ENCODE measurements at regions not wholly inside any gene's neighbourhood (a gene's known extent, or its start where the extent isn't known, plus 50 kb on each side); places are given as distances from the start of the nearest gene placed in this dataset.

- Mint-ChIP-seq H3K9me3 (no peaks in the 10 kb centered on the region), H3K36me3 (no peaks in the 10 kb centered on the region), H3K4me1 (peaks cover 0 to 10% (median 6%) of the 10 kb centered on the region in 4 donors), H3K27me3 (peaks cover 43% of the 10 kb centered on the region), H3K27ac (peak overlapping the region in 1 of 3 donors; percentile 46), H3K4me3 (peak overlapping the region; percentile 15 to 93 (median 86))
- Histone ChIP-seq H3K36me3 (ENCODE audit: control insufficient read depth, insufficient read depth, low read length) (no peaks in the 10 kb centered on the region), H3K27ac (ENCODE audit: insufficient read depth, low read length, poor library complexity, severe bottlenecking) (no peak overlapping the region), H3K4me1 (ENCODE audit: control insufficient read depth, insufficient read depth, low read length, poor library complexity, severe bottlenecking) (peaks cover 4% of the 10 kb centered on the region), H3K4me3 (ENCODE audit: low read depth, low read length) (no peak overlapping the region), H3K9me3 (ENCODE audit: control insufficient read depth in 2 of 2, low read length in 2 of 2) (no peaks in the 10 kb centered on the region), H3K27me3 (ENCODE audit: control insufficient read depth, insufficient read depth, low read length) (peaks cover 3% of the 10 kb centered on the region)
- DNase-seq (peak in 1 of 3 donors; percentile 10), ATAC-seq (ENCODE audit: low read depth in 2 of 2) (no peak)
Observed at GRCh38 chr17:73901661-73902415, 257.6 kb upstream of the SDK2 start.

DNA sequence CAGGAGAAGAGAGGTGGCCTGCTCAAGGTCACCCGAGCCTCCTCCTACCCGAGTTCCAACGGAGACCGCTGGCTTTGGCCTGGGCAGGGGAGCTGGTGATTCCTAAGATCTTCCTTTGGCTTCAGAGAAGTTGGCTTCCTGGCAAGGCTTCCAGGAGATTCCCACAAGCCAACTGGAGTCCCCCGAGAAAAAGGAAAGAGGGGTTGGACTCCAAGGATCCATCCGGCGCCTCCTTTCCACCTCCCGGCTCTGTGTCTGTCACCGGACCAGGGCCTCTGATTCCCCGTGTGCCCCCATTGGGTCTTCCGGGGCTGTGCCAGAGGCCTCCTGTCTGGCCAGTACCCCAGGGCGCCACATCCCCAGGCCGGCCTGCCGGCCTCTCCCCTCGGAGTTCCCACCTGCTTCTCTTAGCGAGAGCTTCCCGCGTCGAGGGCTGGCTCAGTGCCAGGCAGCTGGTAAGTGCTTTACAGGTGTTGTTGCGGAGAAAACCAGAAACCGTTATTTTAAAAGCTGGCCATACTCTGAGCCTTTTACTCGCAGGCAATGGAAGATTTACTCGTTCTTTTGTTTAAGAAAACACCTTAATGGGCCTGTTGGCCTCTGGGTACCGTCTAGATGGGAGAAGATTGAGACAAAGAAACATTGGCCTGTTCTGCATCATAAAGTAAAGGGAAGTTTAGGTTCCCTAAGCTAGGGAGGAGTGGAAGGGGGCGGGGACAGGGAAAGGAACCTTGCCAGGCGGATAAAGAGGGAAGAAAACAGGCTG is 258.4 kb upstream of the SDK2 start:
- Mint-ChIP-seq H3K27me3 (peaks cover 48% of the 10 kb centered on the region), H3K36me3 (no peaks in the 10 kb centered on the region), H3K4me1 (peaks cover 0 to 10% (median 6%) of the 10 kb centered on the region in 4 donors), H3K9me3 (peaks cover 0 to 1% (median 0%) of the 10 kb centered on the region in 7 donors), H3K4me3 (peak overlapping the region in 2 of 4 donors; percentile 15 to 85), H3K27ac (peak overlapping the region in 1 of 3 donors; percentile 46)
- H3K9me3 ChIP-seq (ENCODE audit: control insufficient read depth in 2 of 2, low read length in 2 of 2) = no peaks in the 10 kb centered on the region
- H3K27me3 ChIP-seq (ENCODE audit: control insufficient read depth, insufficient read depth, low read length) = peaks cover 3% of the 10 kb centered on the region
- peaks cover 4% of the 10 kb centered on the region for H3K4me1 ChIP-seq (ENCODE audit: control insufficient read depth, insufficient read depth, low read length, poor library complexity, severe bottlenecking)
- no peak overlapping the region for H3K4me3 ChIP-seq (ENCODE audit: low read depth, low read length)
- ATAC-seq (ENCODE audit: low read depth in 2 of 2) (no peak), DNase-seq (no peak)
- no peaks in the 10 kb centered on the region for H3K36me3 ChIP-seq (ENCODE audit: control insufficient read depth, insufficient read depth, low read length)
- no peak overlapping the region for H3K27ac ChIP-seq (ENCODE audit: insufficient read depth, low read length, poor library complexity, severe bottlenecking)

- Mint-ChIP-seq H3K4me3 (no peak overlapping the region), H3K4me1 (peaks cover 0 to under 1% (median 0%) of the 10 kb centered on the region in 4 donors), H3K9me3 (peaks cover 0 to 3% (median 0%) of the 10 kb centered on the region in 7 donors), H3K27me3 (peaks cover 46% of the 10 kb centered on the region), H3K27ac (no peak overlapping the region), H3K36me3 (no peaks in the 10 kb centered on the region)
- Histone ChIP-seq H3K36me3 (ENCODE audit: control insufficient read depth, insufficient read depth, low read length) (no peaks in the 10 kb centered on the region), H3K4me3 (ENCODE audit: low read depth, low read length) (no peak overlapping the region), H3K27ac (ENCODE audit: insufficient read depth, low read length, poor library complexity, severe bottlenecking) (no peak overlapping the region), H3K9me3 (ENCODE audit: control insufficient read depth in 2 of 2, low read length in 2 of 2) (no peaks in the 10 kb centered on the region), H3K4me1 (ENCODE audit: control insufficient read depth, insufficient read depth, low read length, poor library complexity, severe bottlenecking) (no peaks in the 10 kb centered on the region), H3K27me3 (ENCODE audit: control insufficient read depth, insufficient read depth, low read length) (peaks cover 10% of the 10 kb centered on the region)
- ATAC-seq (ENCODE audit: low read depth in 2 of 2) (no peak), DNase-seq (no peak)
Observed at GRCh38 chr17:73906896-73907870, 262.9 kb upstream of the SDK2 start.

GRCh38 chr17:73909186-73909585 is 264.9 kb upstream of the SDK2 start:
- ATAC-seq (ENCODE audit: low read depth in 2 of 2) (no peak), DNase-seq (no peak)
- Histone ChIP-seq H3K27me3 (ENCODE audit: control insufficient read depth, insufficient read depth, low read length) (peaks cover 10% of the 10 kb centered on the region), H3K27ac (ENCODE audit: insufficient read depth, low read length, poor library complexity, severe bottlenecking) (no peak overlapping the region), H3K4me3 (ENCODE audit: low read depth, low read length) (no peak overlapping the region), H3K4me1 (ENCODE audit: control insufficient read depth, insufficient read depth, low read length, poor library complexity, severe bottlenecking) (no peaks in the 10 kb centered on the region), H3K36me3 (ENCODE audit: control insufficient read depth, insufficient read depth, low read length) (no peaks in the 10 kb centered on the region), H3K9me3 (ENCODE audit: control insufficient read depth in 2 of 2, low read length in 2 of 2) (no peaks in the 10 kb centered on the region)
- Mint-ChIP-seq H3K27ac (no peak overlapping the region), H3K9me3 (peaks cover 0 to 3% (median 0%) of the 10 kb centered on the region in 7 donors), H3K4me1 (peaks cover 0 to 6% (median 0%) of the 10 kb centered on the region in 4 donors), H3K4me3 (no peak overlapping the region), H3K27me3 (peaks cover 50% of the 10 kb centered on the region), H3K36me3 (no peaks in the 10 kb centered on the region)

- Mint-ChIP-seq H3K36me3 (no peaks in the 10 kb centered on the region), H3K27ac (no peak overlapping the region), H3K4me1 (peaks cover 0 to 6% (median 0%) of the 10 kb centered on the region in 4 donors), H3K4me3 (no peak overlapping the region), H3K27me3 (peaks cover 55% of the 10 kb centered on the region), H3K9me3 (peaks cover 0 to 6% (median 2%) of the 10 kb centered on the region in 7 donors)
- H3K4me1 ChIP-seq (ENCODE audit: control insufficient read depth, insufficient read depth, low read length, poor library complexity, severe bottlenecking) = no peaks in the 10 kb centered on the region
- H3K27ac ChIP-seq (ENCODE audit: insufficient read depth, low read length, poor library complexity, severe bottlenecking) = no peak overlapping the region
- peaks cover 0 to 7% of the 10 kb centered on the region in 2 experiments for H3K9me3 ChIP-seq (ENCODE audit: control insufficient read depth in 2 of 2, low read length in 2 of 2)
- no peak overlapping the region for H3K4me3 ChIP-seq (ENCODE audit: low read depth, low read length)
- ATAC-seq (ENCODE audit: low read depth in 2 of 2) = no peak
- H3K36me3 ChIP-seq (ENCODE audit: control insufficient read depth, insufficient read depth, low read length) = no peaks in the 10 kb centered on the region
- peaks cover 10% of the 10 kb centered on the region for H3K27me3 ChIP-seq (ENCODE audit: control insufficient read depth, insufficient read depth, low read length)
- no peak for DNase-seq
Observed at GRCh38 chr17:73910206-73910605, 266.0 kb upstream of the SDK2 start.

DNA sequence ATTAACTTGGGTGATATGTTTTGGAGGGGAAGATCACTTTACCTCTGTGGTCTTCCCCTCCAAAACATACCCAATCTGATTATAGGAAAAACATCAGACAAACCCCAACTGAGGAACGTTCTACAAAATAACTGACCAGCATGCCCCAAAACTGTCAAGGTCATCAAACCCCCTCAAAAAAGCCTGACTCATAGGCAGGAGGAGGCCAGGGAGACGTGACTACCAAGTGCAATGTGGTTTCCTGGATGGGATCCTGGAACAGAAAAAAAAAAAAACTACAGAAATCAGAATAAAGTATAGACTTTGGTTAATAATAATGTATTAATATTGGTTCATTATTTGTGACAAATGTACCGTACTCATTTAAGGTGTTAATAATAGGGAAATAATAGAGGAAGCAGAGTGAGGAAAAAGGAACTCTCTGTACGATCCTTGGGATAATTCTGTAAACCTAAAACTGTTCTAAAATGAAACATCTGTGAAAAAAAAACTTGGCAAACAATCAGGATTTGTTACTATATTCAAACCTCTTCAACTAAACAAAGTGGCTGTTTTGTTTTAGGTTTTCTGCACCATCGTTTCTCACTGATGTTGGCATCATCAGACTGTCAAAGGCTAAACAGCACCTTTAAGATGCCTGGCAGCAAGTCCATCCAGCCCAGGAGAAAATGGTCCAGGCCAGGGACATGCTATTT is 266.7 kb upstream of the SDK2 start:
- Histone ChIP-seq H3K27ac (ENCODE audit: insufficient read depth, low read length, poor library complexity, severe bottlenecking) (no peak overlapping the region), H3K36me3 (ENCODE audit: control insufficient read depth, insufficient read depth, low read length) (no peaks in the 10 kb centered on the region), H3K4me3 (ENCODE audit: low read depth, low read length) (no peak overlapping the region), H3K9me3 (ENCODE audit: control insufficient read depth in 2 of 2, low read length in 2 of 2) (peaks cover 2 to 9% of the 10 kb centered on the region in 2 experiments), H3K4me1 (ENCODE audit: control insufficient read depth, insufficient read depth, low read length, poor library complexity, severe bottlenecking) (no peaks in the 10 kb centered on the region), H3K27me3 (ENCODE audit: control insufficient read depth, insufficient read depth, low read length) (peaks cover 10% of the 10 kb centered on the region)
- H3K9me3 Mint-ChIP-seq = peaks cover 0 to 8% (median 2%) of the 10 kb centered on the region in 7 donors
- H3K27me3 Mint-ChIP-seq = peaks cover 58% of the 10 kb centered on the region
- H3K27ac Mint-ChIP-seq = no peak overlapping the region
- DNase-seq (no peak), ATAC-seq (ENCODE audit: low read depth in 2 of 2) (no peak)
- no peaks in the 10 kb centered on the region for H3K36me3 Mint-ChIP-seq
- no peak overlapping the region for H3K4me3 Mint-ChIP-seq
- peaks cover 0 to 6% (median 0%) of the 10 kb centered on the region in 4 donors for H3K4me1 Mint-ChIP-seq
